NCI-H345 (cell line): ENCODE measurements at regions not wholly inside any gene's neighbourhood (a gene's known extent, or its start where the extent isn't known, plus 50 kb on each side); places are given as distances from the start of the nearest gene placed in this dataset.
A peak's percentile ranks its signal among the peaks of the same experiment; 100 is the strongest.
"Not testable (repeated sequence)": the region's sequence is repeated elsewhere in the genome, so short reads cannot be mapped to it uniquely, and the experiment has no call there.

Experiments used
- DNase-seq: peaks from one replicate; lab custom pipeline; 2025; lab: John Stamatoyannopoulos, UW

DNA sequence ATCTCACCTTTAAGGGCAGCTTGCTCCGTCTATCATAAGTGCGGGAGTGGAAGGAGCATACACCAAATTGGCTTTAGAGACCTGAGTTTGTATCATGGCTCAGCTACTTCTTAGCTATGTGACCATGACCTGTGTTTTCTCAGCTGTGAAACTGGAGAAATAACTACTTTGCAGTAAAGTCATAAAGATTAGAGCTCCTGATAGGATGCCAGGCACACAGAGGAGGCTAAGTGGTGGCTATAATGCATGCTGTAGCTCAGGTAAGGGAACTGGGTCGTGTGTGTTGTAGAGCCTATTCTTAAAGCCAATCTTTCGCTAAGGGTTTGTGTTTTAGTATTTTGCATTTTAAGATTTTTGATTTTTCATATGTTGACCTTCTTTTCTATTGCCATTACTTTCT lies 451.5 kb upstream of the MAN1A1 start:
- no peak for DNase-seq

- no peak for DNase-seq
These were observed 451.0 kb upstream of the MAN1A1 start for GRCh38 chr6:119800526-119800925.

DNA sequence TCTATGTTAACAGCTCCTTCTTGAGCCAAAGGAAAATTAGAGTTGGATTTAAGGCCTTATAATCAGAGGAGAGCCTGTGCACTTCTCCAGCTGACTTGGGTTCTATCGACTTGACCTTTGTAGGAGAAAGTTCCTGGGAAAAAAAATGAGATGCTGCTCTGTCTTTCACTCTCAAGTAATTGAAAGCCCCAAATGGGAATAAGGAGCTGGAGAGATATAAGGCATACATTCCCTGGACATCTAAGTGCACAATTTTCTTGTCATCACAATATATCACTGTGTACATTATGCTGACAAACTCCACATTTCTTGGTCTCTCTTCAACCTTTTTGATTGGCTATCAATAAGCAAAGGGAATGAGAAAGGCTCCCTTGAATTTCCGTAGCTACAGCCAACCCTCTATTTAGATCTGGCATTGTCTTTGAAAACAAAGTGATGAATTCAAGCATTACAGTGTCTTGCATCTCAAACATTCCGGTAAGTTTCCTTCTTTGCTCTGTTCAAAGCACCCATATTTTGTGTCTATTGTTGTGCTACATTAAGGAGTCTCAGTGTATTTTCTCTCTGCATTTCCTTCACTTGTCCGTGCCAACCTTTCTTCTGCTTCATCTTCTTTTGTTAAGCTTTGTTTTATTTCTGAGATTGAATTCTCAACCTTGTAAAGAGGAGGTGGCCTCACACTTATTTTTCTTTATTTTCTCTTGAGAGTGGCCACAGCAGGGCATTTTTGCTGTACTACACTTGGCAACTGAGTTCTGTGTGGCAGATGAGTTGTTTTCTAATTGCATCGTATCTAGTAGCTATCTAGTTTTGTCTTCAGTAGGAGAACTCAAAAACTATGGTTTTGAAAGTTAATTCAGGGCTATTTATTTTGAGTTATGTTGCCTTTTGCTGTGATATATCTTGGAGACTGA lies 450.3 kb upstream of the MAN1A1 start:
- no peak for DNase-seq

DNA sequence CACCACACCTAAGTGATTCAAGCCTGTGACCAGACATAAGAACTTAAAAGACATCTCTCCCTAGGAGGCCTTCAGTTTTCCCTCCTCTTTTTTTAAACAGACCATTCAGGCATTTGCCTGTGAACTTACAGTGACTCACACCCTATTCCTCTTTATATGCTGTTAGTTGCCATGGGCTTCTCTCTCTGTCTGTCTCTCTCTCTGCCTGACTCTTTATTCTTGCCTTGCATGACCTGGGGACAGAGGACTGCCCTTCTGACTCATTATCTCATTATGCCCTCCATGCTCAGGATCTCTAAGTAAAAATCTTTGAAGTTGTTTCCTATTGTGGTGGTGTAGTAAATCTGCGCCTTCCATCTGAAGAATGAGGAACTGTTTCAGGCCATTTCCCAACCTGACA lies 442.2 kb upstream of the MAN1A1 start:
- no peak for DNase-seq

DNA sequence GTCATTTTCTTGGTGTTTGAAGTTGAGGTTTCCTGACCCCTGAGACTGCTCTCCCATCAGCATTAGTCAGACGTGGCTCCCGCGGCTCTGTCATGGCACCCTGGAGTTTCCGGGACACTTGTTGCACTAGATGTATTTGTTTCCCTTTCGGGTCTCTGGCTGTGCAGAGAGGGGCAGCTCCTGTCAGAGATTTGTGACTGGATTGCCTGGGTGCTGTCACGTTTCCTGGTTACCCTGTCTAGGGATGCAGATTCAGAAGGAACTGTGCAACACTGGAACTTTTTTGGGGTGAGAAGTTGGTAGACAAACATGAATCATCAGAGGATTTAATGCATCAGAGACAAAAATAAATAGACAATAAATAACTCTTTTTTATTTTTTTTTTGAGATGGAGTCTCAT lies 431.8 kb upstream of the MAN1A1 start:
- no peak for DNase-seq

DNA sequence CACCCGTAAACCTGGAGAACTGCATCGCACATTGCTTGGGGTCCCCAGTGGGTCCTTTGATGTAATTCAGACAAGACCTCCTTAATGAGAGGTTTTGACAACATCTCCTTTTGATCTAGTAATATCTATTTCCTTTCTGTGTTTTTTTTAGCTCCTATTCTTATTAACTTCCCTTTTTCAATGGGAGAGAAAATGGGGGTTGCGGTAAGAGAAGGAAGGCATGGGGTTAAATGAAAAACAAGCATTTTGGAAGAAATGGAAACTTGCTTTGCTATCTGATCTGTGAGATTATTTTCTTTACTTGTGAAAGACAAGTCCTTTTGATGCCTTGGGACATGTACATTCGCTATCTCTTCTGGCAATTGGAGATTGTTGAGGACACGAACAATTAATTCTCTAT lies 418.6 kb upstream of the MAN1A1 start:
- DNase-seq = no peak

DNA sequence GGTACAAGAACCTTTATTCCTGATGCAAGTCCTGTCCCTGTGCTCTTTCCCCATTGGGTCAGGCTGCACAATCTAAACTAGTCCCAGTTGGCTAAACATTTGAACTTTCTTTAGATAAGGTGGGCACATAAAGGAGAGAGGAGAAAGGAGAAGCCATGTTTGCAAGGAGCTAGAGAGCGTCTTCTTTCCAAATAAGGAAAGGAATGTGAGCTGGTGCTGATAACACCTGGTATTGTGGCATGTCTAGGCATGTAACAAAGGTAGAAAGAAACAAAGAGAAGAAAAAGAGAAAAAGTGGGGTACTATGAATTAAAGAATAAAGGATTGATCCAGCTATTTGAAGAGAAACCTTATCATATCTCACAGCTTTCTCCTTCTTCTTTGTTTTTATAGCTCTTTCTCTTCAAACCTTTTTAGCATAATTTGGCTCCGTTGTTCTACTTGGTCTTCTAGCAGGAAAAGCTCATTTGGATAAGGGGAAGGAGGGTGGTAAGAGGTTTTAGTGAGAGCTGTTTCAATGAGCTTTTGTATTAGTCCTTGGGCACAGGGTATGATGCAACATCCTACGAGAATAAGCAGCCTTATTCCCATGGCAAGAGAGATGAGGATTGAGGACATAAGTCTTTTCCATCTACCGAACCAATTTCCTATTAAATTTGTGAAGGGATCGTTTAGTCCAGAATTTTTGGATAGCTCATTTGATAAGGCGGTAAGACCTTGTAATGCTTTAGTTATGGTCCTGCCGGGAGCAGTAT lies 415.5 kb upstream of the MAN1A1 start:
- DNase-seq = no peak

GRCh38 chr6:119760046-119760445 lies 410.5 kb upstream of the MAN1A1 start:
- no peak for DNase-seq

DNA sequence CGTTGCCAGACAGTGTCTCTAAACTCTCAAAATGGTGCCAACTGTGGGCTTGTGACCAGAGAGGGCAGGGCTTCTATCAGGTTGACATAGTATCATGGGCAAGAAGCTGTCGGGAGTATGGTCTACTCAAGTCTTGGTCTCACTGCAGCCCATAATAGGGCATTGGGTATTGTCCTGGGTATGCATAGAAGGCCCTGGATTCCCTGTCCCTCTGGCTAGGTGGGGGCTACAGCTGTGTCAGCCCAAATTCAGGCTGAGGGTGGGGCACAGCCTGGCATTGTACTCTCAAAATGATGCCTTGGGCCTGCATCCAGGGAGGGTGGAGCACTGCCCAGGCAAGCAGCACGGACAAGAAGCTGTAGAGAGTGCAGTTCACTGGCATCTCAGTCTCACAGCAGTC lies 408.8 kb upstream of the MAN1A1 start:
- no peak for DNase-seq

DNA sequence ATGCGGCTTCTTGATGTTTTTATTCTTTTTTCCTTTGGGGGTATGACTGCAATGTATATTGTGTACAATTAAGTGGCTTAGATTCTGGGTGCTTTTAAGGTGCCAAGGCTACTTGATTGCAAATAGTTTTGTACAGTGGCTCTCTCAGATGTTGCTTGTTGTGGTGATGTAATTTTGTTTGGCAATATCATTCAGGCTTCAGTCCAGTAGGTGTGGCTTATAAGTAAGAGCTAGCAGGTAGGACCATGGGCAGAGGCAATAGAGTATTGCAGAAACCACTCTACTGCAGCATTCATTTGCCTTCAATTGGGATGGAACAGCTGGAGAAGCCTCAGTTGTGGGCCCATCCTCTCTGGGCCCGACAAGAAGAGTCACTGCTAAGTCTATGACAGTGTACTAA lies 407.9 kb upstream of the MAN1A1 start:
- no peak for DNase-seq

DNA sequence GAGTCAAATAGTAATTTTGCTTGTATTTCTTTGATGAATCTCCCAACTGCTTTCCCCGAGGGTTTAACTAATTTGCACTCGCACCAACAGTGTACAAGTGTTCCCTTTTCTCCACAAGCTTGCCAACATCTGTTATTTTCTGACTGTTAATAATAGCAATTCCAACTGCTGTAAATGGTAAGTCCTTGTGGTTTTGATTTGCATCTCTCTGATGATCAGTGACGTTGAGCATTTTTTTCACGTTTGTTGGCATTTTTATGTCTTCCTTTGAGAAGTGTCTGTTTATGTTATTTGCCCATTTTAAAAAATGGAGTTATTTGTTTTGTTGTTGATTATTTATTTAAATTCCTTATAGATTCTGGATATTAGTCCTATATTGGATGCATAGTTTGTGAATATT lies 399.8 kb upstream of the MAN1A1 start:
- no peak for DNase-seq

DNA sequence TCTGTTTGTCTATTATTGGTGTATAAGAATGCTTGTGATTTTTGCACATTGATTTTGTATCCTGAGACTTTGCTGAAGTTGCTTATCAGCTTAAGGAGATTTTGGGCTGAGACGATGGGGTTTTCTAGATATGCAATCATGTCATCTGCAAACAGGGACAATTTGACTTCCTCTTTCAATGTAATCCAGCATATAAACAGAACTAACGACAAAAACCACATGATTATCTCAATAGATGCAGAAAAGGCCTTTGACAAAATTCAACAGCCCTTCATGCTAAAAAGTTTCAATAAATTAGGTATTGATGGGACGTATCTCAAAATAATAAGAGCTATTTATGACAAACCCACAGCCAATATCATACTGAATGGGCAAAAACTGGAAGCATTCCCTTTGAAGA lies 399.0 kb upstream of the MAN1A1 start:
- not testable (repeated sequence) for DNase-seq

GRCh38 chr6:119742188-119742803 lies 392.7 kb upstream of the MAN1A1 start:
- DNase-seq = peak; percentile 28

DNA sequence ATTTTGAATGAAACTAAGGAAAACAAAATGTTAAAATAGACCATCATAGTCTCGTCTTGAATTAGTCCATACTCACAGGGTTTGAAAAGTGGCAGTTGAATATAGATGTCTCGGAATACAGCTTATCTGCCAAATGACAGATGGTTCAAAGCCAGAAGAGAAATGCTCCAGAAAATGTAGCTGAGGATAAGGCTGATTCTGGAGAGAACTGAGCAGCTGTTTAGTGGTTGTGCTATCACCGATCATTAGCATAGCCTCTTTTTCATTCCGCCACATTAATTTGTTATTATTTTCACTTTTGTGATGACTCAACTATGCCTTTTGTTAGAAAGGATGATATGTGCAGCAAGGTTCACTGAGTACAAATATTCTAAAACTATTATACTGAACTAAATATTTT lies 390.2 kb upstream of the MAN1A1 start:
- DNase-seq = no peak

- no peak for DNase-seq
These were observed 388.9 kb upstream of the MAN1A1 start for GRCh38 chr6:119738425-119738824.

- DNase-seq = no peak
These were observed 386.9 kb upstream of the MAN1A1 start for GRCh38 chr6:119736296-119737021.

DNA sequence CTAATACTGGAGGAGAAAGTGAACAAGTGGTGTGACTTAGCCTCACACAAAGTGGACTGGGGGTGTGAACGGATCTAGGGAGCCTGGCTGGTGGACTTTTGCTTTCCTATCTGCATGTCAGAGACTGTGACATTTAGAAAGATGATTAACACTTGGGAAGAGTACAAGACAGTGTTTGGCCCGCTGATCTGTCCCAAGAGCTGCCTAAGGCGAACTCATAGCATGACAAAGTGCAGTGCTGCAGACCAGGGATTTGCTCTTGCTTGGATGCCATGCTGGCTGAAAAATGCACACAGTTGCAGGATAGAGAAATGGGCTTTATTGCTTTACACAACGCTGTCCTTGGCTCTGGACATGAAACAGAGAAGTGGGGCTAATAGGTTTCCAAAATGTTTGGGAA lies 386.0 kb upstream of the MAN1A1 start:
- DNase-seq = no peak

DNA sequence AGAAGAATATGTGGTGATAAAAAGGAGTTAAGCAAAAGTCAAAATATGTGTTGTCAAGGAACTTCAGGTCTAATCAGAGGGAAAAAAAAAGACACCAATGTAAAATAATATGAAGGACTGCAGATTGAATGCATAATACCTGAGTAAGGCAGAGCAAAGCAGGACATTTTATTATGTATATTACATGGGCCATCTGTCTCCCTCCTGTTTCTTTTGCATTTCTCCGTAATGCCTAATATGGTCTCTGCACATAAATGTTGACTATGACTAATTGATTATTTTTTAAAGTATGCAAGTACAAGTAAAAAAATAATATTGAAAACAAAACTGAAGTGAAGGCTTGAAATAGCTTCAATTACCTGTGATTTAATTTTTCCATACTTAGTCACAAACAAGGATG lies 384.7 kb upstream of the MAN1A1 start:
- DNase-seq = no peak

DNA sequence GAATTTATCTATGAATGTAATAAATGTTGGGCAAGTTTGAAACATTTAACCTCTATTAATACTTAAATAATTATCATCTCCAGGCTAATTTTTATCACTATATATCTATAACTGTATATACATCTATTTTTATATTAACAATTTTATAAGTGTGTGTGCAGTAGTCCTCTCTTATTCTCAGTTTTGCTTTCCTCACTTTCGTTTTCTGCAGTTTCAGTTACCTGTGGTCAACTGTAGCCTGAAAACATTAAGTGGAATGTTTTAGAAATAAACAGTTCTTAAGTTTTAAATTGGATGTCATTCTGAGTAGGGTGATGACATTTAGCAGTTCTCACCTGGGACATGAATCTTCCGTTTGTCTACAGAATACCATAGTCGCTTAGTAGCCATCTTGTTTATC lies 379.4 kb upstream of the MAN1A1 start:
- DNase-seq = no peak

DNA sequence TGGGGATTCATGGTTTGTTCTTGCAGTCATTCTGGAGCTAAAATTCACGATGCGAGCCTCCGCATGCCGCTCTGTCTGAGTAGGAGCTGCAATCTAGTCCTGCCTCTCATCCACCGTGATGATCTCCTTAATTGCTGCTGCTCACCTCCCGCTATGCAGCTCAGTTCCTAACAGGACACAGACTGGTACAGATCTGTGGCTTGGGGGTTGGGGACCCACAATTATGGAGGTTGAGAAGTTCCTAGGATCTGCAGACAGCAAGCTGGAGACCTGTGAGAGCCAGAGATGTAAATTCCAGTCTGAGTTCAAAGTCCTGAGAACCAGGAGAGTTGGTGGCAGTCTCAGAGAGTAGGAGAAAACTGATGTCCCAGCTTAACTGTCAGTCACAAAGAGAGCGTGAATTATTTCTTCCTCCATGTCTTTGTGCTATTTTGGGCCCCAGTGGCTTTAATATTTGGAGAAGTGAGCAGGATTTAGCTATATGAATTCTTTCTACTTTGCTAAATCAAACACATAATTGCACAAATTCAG lies 378.7 kb upstream of the MAN1A1 start:
- no peak for DNase-seq

DNA sequence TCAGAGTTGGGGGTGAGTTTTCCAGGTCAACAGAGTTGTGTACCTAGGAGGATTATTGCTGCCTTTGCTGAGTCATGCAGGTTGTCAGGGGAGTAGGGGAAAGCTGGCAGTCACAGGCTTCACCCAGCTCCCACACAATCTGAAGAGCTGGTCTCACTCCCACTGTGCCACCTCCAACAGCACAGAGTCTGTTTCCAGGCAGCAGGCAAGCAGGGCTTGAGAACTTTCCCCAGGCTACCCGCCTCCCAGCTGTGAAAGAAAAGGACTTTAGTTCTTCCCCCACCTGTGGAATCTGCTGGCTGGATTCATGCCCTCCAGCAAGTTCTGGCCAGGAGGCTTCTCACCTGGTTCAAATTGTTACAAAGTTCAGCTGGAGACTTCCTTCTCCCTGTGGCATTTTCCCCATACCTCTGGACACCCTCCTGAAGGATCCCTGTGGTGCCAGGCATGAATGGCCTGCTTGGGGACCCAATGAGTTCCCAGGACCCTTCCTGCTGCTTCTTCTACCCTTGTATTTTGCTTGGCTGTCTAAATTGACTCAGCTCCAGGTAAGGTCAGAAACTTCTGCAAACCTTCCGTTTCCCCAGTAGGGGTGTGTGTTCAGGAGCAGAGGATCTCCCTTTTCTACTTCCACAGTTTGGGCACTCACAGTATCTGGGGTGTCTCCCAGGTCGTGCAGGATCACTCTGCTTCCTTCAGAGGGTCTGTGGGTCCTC lies 378.1 kb upstream of the MAN1A1 start:
- no peak for DNase-seq
